DMS114 treated with DMSO at 0.1 percent for 48 hours (cell line): ENCODE measurements at regions not wholly inside any gene's neighbourhood (a gene's known extent, or its start where the extent isn't known, plus 50 kb on each side); places are given as distances from the start of the nearest gene placed in this dataset.

Experiments
- DNase-seq: peaks from one replicate; lab custom pipeline; 2025; ENCODE audit not compliant: unreplicated experiment; lab: John Stamatoyannopoulos, UW

- DNase-seq, result no peak
Measured at GRCh38 chr2:64400105-64400728, 53.7 kb upstream of the LGALSL start.

DNA sequence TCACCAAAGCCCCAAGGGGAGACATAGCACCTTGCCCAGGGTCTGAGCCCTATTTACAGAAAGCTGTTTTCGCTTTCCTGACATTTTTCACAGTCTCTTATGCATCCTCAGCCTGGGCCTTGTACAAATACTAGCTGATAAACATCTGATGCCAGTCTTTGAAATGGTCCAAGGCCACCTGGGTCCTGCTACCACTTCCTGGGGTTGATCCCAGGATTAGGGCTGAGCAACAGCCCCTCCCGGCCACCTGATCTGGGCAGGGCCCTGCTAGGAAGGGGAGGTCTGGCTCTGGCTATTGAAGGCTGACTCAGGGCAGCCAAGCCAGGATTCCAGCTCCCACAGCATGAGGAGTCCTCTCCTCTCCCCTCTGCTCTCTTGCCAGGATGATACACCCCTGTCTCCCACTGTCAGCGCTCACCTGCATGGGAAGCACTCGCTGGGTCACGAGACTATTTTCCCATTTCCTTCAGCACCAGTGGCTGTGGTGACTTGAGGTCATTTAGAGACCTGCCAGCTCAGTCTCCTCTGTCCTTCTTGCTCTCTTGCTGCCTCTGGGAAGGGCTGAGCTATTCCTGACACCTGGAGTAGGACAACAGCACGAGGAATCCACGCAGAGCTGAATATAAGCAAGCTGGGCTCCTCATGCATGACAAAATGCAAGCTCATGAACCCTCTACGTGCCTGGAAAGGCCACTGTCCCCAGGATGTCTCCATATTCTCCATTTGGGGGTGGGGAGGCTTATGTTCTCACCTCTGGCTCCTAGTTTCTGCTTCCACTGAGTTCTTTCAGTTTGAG is 53.0 kb upstream of the LGALSL start:
- DNase-seq, result no peak

DNA sequence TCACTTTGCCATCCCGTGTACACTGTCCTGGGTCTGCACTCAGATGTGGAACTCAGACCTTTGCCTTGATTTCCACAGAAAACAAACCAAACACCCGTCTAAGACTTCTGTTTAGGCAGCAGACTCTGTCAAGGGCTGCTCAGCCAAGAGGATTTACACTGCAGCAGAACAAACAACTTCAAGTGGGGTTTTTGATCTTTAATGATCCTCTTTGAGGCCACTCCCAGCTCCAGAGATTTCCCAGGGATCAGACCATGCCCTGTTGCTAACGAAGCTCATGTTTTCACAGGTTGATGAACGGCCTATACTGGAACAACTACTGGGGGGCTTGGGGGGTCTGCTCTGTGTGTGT is 52.5 kb upstream of the LGALSL start:
- DNase-seq, result no peak

- DNase-seq, result no peak
Measured at GRCh38 chr2:64402876-64403275, 51.1 kb upstream of the LGALSL start.

DNA sequence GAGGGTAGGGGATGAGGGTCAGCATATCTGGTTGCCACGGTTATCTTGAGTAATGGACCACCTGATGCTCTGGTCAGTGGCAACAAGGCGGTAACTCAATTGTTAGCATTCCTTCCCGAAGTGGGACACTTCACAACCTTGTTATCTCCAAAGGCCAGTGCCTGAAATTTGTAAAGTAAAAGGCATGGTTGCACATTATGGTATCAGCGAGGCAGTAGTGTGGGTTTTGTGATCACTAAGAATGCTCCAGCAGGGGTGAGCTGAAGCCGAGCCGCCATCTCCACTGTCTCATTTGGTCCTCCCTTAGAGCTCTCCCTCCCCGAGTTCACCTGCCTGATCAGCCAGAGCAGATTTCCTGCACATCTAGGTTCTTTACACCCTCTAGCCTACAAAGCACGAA is 50.5 kb upstream of the LGALSL start:
- DNase-seq, result no peak

- no peak for DNase-seq
Measured at GRCh38 chr2:64404002-64404731, 49.8 kb upstream of the LGALSL start.
